HepG2 (cell line): ENCODE measurements at regions not wholly inside any gene's neighbourhood (a gene's known extent, or its start where the extent isn't known, plus 50 kb on each side); places are given as distances from the start of the nearest gene placed in this dataset.

Source experiments
- ATAC-seq: fragments of 200-7000 bp; cut with Tn5 transposase; 3 replicates; pipeline ENCODE4 v1.9.1; 2020; ENCODE audit warnings: mild to moderate bottlenecking, moderate library complexity
- BruUV-seq: library from RNA; stranded (reverse); fragments of 400-500 nt; replicated peaks from 2 replicates; lab custom pipeline; 2021; lab: Mats Ljungman, UMichigan
- CTCF ChIA-PET: fragments of 300-600 bp; formaldehyde crosslinking; extraction: SDS; loops from one replicate; lab custom pipeline; 2021; ENCODE audit warnings: low total read pairs, inconsistent platforms, low intra/inter-chr PET ratio; lab: Yijun Ruan, JAX
- POLR2A ChIA-PET: fragments of 350-600 bp; sonication (Branson Sonifier 250); formaldehyde crosslinking; loops from one replicate; lab custom pipeline; 2020; ENCODE audit warnings: antibody characterized with exemption, inconsistent platforms; lab: Yijun Ruan, JAX
- DNase-seq: peaks from one replicate; pipeline ENCODE4 v3.0.0-alpha.2; 2015; ENCODE audit warnings: low spot score
- FAIRE-seq: peaks from 3 replicates; lab custom pipeline; 2011; peaks lifted over from hg19 to GRCh38; lab: Jason Lieb, UNC
- H2AFZ ChIP-seq: one replicate; pipeline ENCODE4 v1.6.1; 2011; ENCODE audit warnings: low read length, inconsistent platforms
- H3K27ac ChIP-seq: fragments of 300-600 bp; 3 replicates; pipeline ENCODE4 v1.8.0; 2011; ENCODE audit warnings: mixed run types, mild to moderate bottlenecking, mixed read lengths, low read length, inconsistent platforms; ENCODE audit not compliant: insufficient read depth; ENCODE audit errors: extremely low read length
- H3K27me3 ChIP-seq, 2 experiments: fragments of 200-600 bp in 1 of 2; 2 replicates in 1 of 2; 3 replicates in 1 of 2; pipeline versions ENCODE4 v1.6.0 to v1.8.0; 2011; ENCODE audit warnings: low read length in 2 of 2, mild to moderate bottlenecking in 2 of 2, moderate library complexity in 2 of 2, inconsistent platforms in 1 of 2; ENCODE audit not compliant: insufficient read depth in 2 of 2, control insufficient read depth in 1 of 2
- H3K36me3 ChIP-seq, 2 experiments: fragments of 200-600 bp in 1 of 2; replicated peaks in 1 of 2; 2 replicates in 1 of 2; 3 replicates in 1 of 2; pipeline versions ENCODE4 v1.5.1 to v1.8.0; 2011; ENCODE audit warnings: low read length in 2 of 2, inconsistent platforms in 1 of 2; ENCODE audit not compliant: insufficient read depth in 2 of 2, control insufficient read depth in 1 of 2
- H3K4me1 ChIP-seq: 2 replicates; pipeline ENCODE4 v1.5.1; 2012; ENCODE audit warnings: low read length, inconsistent platforms; ENCODE audit not compliant: insufficient read depth
- H3K4me2 ChIP-seq: 2 replicates; pipeline ENCODE4 v1.6.0; 2011; ENCODE audit warnings: low read depth, low read length, inconsistent platforms
- H3K4me3 ChIP-seq, 3 experiments: fragments of 200-600 bp in 1 of 3; sonication (generic), shearing (Covaris generic) in 1 of 3; replicated peaks in 1 of 3; 2 replicates each; pipeline ENCODE4 v1.5.1; 2011 to 2016; ENCODE audit warnings: low read length in 3 of 3, inconsistent platforms in 2 of 3, low read depth in 2 of 3, mild to moderate bottlenecking in 2 of 3, control low read depth in 1 of 3, mixed read lengths in 1 of 3; ENCODE audit not compliant: insufficient read depth in 1 of 3
- H3K79me2 ChIP-seq: one replicate; pipeline ENCODE4 v1.6.1; 2011; ENCODE audit warnings: low read length, inconsistent platforms; ENCODE audit not compliant: insufficient read depth
- H3K9ac ChIP-seq: 2 replicates; pipeline ENCODE4 v1.6.0; 2011; ENCODE audit warnings: mild to moderate bottlenecking, low read depth, low read length, inconsistent platforms; ENCODE audit not compliant: insufficient read depth
- H3K9me3 ChIP-seq: 2 replicates; pipeline ENCODE4 v1.5.1; 2012; ENCODE audit warnings: mild to moderate bottlenecking, low read length
- H4K20me1 ChIP-seq: 2 replicates; pipeline ENCODE4 v1.6.0; 2011; ENCODE audit warnings: inconsistent platforms, mild to moderate bottlenecking, low read length, moderate library complexity; ENCODE audit not compliant: insufficient read depth
- HOXA7 ChIP-seq: sonication (generic); formaldehyde crosslinking; IDR thresholded peaks from 2 replicates; pipeline ENCODE4 v1.8.1; 2022; ENCODE audit warnings: mild to moderate bottlenecking, missing genetic modification reagents, moderate library complexity
- KLF9 ChIP-seq: IDR thresholded peaks from 2 replicates; pipeline ENCODE4 v1.6.1; 2016; ENCODE audit warnings: low read depth
- RBAK ChIP-seq: sonication (generic); formaldehyde crosslinking; IDR thresholded peaks from 2 replicates; pipeline ENCODE4 v1.5.1; 2020; ENCODE audit warnings: mild to moderate bottlenecking, missing genetic modification reagents
- TBP ChIP-seq: sonication (generic); formaldehyde crosslinking; IDR thresholded peaks from 2 replicates; pipeline ENCODE4 v1.5.0; 2020; ENCODE audit warnings: missing genetic modification reagents
- ZKSCAN1 ChIP-seq: fragments of 150-350 bp; IDR thresholded peaks from 2 replicates; pipeline ENCODE4 v1.6.1; 2014; ENCODE audit warnings: low read length
- ZNF619 ChIP-seq: sonication (generic); formaldehyde crosslinking; IDR thresholded peaks from 2 replicates; pipeline ENCODE4 v1.4.0; 2020; ENCODE audit warnings: mild to moderate bottlenecking, missing genetic modification reagents
- ZSCAN25 ChIP-seq: sonication (generic); formaldehyde crosslinking; IDR thresholded peaks from 2 replicates; pipeline ENCODE4 v1.8.0; 2022; ENCODE audit warnings: mild to moderate bottlenecking, missing genetic modification reagents
- WGBS: methylation state at CpG from one replicate; pipeline ENCODE4 v1.1.6; 2017; ENCODE audit warnings: low lambda C conversion rate; 5-methylcytosine and 5-hydroxymethylcytosine counted together
- in situ Hi-C: cut with HindIII; loops from 2 replicates; pipeline ENCODE4 v1.10.0; 2017; ENCODE audit warnings: low pct_unique_long_range_greater_than_20kb; ENCODE audit not compliant: extremely low pct_ligation_motif_present
- intact Hi-C: fragments of 100-400 bp; cut with micrococcal nuclease; formaldehyde crosslinking; loops from one replicate; pipeline ENCODE4 v1.10.0; 2022; ENCODE audit not compliant: unreplicated experiment

- DNase-seq (no peak), FAIRE-seq (no peak), ATAC-seq (no peak)
- Histone ChIP-seq H3K27me3 (no peaks in the 10 kb centered on the region), H3K4me2 (no peak overlapping the region), H3K9ac (no peak overlapping the region), H3K27ac (no peak overlapping the region), H4K20me1 (no peaks in the 10 kb centered on the region), H3K36me3 (no peaks in the 10 kb centered on the region), H3K9me3 (no peaks in the 10 kb centered on the region), H3K4me1 (no peaks in the 10 kb centered on the region), H3K79me2 (no peaks in the 10 kb centered on the region), H3K4me3 (no peak overlapping the region), H2AFZ (no peak overlapping the region)
- intact Hi-C loops = no loop called here
- POLR2A ChIA-PET = no interaction called here
- TF ChIP-seq TBP (CRISPR knock-in tag) (no peak), ZKSCAN1 (no peak), RBAK (CRISPR knock-in tag) (no peak), HOXA7 (CRISPR knock-in tag) (no peak), KLF9 (CRISPR knock-in tag) (no peak)
- CTCF ChIA-PET = no interaction called here
- BruUV-seq = no TSS peak
- WGBS = 0% methylated on average over 1 of the region's 1 CpG
- in situ Hi-C loops = no loop called here
Observed at GRCh38 chr12:61956545-61956944, 303.7 kb upstream of the USP15 start.

- FAIRE-seq (no peak), ATAC-seq (no peak), DNase-seq (no peak)
- Histone ChIP-seq H4K20me1 (no peaks in the 10 kb centered on the region), H2AFZ (no peak overlapping the region), H3K9me3 (no peaks in the 10 kb centered on the region), H3K4me1 (no peaks in the 10 kb centered on the region), H3K4me3 (no peak overlapping the region), H3K9ac (no peak overlapping the region), H3K27ac (no peak overlapping the region), H3K36me3 (no peaks in the 10 kb centered on the region), H3K79me2 (no peaks in the 10 kb centered on the region), H3K27me3 (no peaks in the 10 kb centered on the region), H3K4me2 (no peak overlapping the region)
- TF ChIP-seq ZSCAN25 = no peak
- TF ChIP-seq ZNF619 (CRISPR knock-in tag) = no peak
- no TSS peak for BruUV-seq
- POLR2A ChIA-PET = no interaction called here
- in situ Hi-C loops (no loop called here), intact Hi-C loops (no loop called here)
- CTCF ChIA-PET = no interaction called here
- WGBS = 4% methylated on average over 1 of the region's 1 CpG
Observed at GRCh38 chr12:61974461-61974860, 285.7 kb upstream of the USP15 start.
